Fibroblast of pulmonary artery (primary cell): ENCODE measurements at regions not wholly inside any gene's neighbourhood (a gene's known extent, or its start where the extent isn't known, plus 50 kb on each side); places are given as distances from the start of the nearest gene placed in this dataset.

Experiments used
- DNase-seq: peaks from one replicate; pipeline ENCODE4 v3.0.0-alpha.2; 2010; ENCODE audit warnings: low read depth
- H3K4me3 ChIP-seq: replicated peaks from 2 replicates; pipeline ENCODE4 v1.5.1; 2011; ENCODE audit warnings: low read depth, mild to moderate bottlenecking, control low read depth, low read length, moderate library complexity
- CTCF ChIP-seq: IDR thresholded peaks from 2 replicates; pipeline ENCODE4 v1.5.1; 2011; ENCODE audit warnings: mild to moderate bottlenecking, control low read depth, low read length, inconsistent platforms; ENCODE audit errors: missing control alignments

GRCh38 chr16:87007907-87008306 is 309.3 kb downstream of the C16orf95 start:
- no peak overlapping the region for H3K4me3 ChIP-seq
- no peak for TF ChIP-seq CTCF
- DNase-seq = no peak

- TF ChIP-seq CTCF = no peak
- no peak for DNase-seq
- H3K4me3 ChIP-seq = no peak overlapping the region
These were observed 308.5 kb downstream of the C16orf95 start for GRCh38 chr16:87008664-87009063.

GRCh38 chr16:87012954-87013938 is 303.9 kb downstream of the C16orf95 start:
- H3K4me3 ChIP-seq = no peak overlapping the region
- no peak for TF ChIP-seq CTCF
- no peak for DNase-seq

GRCh38 chr16:87014112-87014511 is 303.1 kb downstream of the C16orf95 start:
- no peak for TF ChIP-seq CTCF
- H3K4me3 ChIP-seq = no peak overlapping the region
- DNase-seq = no peak

GRCh38 chr16:87015021-87015420 is 302.2 kb downstream of the C16orf95 start:
- TF ChIP-seq CTCF = no peak
- no peak for DNase-seq
- H3K4me3 ChIP-seq = no peak overlapping the region

DNA sequence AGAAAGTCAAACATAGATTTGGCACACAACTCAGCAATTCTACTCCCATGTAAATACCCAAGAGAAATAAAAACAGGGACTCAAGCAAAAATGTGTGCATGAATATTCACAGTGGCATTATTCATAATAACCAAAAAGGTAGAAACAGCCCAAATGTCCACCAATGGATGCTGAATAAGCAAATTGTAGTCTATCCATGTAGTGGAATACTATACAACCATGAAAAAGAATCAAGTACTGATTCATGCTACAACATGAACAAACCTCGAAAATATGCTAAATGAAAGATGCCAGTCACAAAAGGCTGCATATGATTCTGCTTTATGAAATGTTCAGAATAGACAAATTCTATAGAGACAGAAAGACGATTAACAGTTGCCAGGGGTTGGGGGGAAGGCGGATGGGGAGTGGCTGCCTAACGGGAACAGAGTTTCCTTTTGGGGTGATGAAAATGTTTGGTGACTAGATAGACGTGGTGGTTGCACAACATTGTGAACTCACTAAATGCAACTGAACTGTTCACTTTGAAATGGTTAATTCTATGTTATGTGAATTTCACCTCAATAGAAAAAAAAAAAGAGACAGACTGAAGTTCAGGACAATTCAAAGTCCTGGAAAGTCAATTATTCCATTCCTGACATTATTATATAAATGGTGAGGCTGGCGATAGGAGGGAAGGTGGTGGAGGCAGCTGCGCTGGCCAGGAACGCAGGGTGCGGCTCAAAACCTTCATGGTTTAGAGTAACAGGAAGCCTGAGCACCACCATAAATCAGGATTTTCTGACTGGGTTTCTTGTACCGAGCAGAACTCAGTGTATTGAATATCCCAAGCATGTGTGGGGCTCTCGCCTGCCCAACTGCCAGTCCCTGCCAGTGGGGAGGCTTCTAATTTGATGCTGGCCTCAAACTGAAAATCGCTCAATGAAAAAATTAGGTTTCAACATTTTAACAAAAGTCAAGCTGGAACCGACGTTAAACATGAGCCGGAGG is 300.9 kb downstream of the C16orf95 start:
- no peak for DNase-seq
- no peak for TF ChIP-seq CTCF
- H3K4me3 ChIP-seq = no peak overlapping the region
